Renal cortex interstitium (tissue), 11 donors: ENCODE measurements at regions not wholly inside any gene's neighbourhood (a gene's known extent, or its start where the extent isn't known, plus 50 kb on each side); places are given as distances from the start of the nearest gene placed in this dataset.
"Not testable (repeated sequence)": the region's sequence is repeated elsewhere in the genome, so short reads cannot be mapped to it uniquely, and the experiment has no call there.

Source experiments
- DNase-seq, 11 donors: peaks; one replicate each; pipeline ENCODE4 v3.0.0-alpha.2; 2013; ENCODE audit warnings: low read depth in 9 of 11, low spot score in 4 of 11; ENCODE audit errors: extremely low read depth in 1 of 11

GRCh38 chr14:54010981-54011380, 54.4 kb upstream of the BMP4 start:
- DNase-seq: peak; percentile 22 to 67 (median 43)

GRCh38 chr14:54023027-54023426, 66.4 kb upstream of the BMP4 start:
- DNase-seq: no peak

DNA sequence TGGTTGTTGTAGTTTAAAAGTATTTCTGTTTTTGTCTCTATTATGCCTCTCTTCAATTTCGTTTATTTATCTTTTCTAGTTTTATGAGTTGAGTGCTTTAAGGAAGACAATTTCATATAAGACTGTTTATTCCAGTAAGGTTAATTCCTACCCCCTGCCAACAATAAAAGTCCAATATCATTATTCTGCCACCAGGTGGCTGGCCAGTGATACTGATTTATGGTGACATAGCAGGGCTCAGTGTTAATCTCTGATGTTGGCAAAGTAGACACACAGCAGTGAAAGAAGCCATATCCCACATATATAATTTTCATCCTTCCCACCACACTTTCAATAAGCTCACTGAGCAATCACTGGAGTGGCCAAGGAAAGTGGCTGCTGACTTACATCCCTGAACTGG, 69.0 kb upstream of the BMP4 start:
- DNase-seq: no peak

DNA sequence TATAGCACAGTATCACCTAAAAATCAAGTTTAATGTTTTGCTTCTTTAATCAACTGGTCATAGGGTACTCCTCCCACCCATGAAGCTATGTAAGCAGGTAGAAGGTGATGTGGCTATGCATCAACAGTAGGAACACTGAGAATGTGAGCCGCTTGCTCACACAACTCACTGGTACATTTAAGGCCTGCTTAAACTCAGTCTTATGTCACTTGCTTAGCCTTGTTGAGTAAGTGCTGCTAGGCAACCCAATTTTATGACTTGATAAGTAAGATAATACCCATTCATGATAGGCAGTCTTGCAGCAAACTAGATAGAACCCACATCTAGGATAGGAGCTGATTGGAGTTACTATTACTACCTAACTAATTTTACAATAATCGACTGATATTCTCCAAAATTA, 70.0 kb upstream of the BMP4 start:
- DNase-seq: no peak

DNA sequence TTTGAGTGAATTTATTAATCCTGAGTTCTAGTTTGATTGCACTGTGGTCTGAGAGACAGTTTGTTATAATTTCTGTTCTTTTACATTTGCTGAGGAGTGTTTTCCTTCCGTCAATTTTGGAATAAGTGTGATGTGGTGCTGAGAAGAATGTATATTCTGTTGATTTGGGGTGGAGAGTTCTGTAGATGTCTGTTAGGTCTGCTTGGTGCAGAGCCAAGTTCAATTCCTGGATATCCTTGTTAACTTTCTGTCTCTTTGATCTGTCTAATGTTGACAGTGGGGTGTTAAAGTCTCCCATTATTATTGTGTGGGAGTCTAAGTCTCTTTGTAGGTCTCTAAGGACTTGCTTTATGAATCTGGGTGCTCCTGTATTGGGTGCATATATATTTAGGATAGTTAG, 74.4 kb upstream of the BMP4 start:
- DNase-seq: not testable (repeated sequence)

DNA sequence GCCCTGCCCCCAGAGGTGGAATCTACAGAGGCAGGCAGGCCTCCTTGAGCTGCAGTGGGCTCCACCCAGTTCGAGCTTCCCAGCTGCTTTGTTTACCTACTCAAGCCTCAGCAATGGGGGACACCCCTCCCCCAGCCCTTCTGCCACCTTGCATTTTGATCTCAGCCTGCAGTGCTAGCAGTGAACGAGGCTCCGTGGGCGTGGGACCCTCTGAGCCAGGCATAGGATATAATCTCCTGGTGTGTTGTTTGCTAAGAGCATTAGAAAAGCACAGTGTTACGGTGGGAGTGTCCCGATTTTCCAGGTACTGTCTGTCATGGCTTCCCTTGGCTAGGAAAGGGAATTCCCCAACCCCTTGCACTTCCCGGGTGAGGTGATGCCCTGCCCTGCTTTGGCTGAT, 76.7 kb upstream of the BMP4 start:
- not testable (repeated sequence) for DNase-seq

DNA sequence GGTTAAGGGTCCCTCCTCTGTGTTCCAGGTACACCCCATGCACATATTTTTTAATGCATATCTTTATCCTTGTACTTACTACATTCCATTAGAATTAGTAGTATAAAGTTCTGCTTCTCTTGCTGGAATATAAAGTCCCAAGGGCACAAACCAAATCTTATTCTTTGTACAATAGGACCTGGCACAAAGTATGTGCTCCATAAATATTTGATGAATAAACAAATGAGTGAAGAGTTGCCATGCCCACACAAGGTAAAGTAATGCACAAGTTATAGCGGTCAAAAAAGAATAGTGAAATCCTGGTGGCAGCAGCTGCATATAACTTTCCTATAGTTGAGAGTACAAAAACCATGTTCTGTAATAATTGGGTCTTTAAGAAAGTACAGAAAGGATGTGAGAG, 82.1 kb upstream of the BMP4 start:
- no peak for DNase-seq

- no peak for DNase-seq
Measured at GRCh38 chr14:54039311-54039710, 82.7 kb upstream of the BMP4 start.

DNA sequence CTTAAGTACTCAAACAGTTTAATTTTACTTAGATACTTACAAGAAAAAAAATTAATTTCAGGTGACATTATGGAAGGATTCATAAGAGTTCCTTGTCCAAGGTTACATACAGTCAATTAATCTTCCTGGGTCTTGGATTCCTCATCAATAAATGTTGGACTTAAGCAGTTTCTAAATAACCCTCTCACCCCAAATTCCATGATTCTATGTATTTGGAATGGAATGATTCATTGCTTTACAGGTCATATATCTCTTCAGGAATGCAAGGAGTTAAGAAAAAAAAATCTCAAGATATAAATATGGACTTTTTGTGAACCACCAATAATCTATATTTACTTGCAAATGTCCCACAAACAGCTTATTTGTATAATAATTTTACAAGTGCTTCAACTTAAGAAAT, 84.2 kb upstream of the BMP4 start:
- no peak for DNase-seq

DNA sequence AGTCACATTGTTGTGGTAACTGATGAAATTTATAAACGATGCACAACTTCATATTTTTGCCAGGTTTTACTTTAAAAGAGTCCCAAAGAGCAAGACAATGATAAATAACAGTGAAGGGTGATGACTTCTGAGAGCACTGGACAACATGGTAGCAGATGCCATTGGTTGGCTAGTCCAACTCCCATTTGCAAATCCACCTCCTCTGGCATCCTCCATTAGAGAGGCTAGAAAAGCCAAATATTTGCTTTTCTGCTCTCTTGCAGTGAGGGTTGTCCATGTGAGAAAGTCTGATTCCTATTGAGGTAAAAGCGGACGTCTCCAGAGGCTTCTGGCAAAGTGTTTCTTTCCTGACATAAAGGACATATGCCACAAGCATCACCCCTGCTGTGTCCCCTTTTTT, 89.6 kb upstream of the BMP4 start:
- no peak for DNase-seq

DNA sequence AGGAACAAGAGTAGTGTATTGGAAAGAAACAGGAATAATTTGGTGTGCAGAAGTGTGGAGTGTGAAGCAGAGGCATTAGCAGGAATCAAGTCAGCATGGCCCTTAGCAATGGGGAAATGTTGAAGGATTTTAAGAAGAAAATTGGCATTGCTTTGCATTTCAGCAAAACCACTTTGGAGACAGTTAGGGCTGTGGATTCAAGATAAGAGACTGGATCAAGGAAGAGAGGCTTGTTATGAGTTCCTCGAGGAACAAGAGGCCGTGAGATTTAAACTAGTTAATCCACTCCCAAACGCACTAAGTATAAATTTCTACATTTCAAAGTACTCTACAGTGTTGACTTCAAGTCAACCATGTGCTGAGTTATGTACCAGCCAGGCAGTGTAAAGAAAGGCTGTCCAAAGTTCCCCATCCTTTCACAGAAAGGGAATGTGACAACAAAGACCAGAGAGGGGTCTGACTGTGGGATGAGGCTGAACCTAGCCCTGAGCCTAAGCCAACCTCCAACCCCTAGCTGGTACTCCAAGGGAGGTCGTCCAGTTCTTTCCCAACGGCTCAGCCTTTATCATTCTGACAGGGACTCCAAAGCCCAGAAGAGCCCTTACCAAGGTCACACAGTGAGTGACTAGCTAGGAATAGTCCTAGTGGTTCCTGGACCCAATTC, 91.2 kb upstream of the BMP4 start:
- DNase-seq: no peak

- DNase-seq: no peak
Measured at GRCh38 chr14:54048311-54048710, 91.7 kb upstream of the BMP4 start.

- DNase-seq: no peak
Measured at GRCh38 chr14:54048736-54049135, 92.1 kb upstream of the BMP4 start.

GRCh38 chr14:54050759-54051158, 94.1 kb upstream of the BMP4 start:
- no peak for DNase-seq

- no peak for DNase-seq
Measured at GRCh38 chr14:54052696-54053385, 96.2 kb upstream of the BMP4 start.

DNA sequence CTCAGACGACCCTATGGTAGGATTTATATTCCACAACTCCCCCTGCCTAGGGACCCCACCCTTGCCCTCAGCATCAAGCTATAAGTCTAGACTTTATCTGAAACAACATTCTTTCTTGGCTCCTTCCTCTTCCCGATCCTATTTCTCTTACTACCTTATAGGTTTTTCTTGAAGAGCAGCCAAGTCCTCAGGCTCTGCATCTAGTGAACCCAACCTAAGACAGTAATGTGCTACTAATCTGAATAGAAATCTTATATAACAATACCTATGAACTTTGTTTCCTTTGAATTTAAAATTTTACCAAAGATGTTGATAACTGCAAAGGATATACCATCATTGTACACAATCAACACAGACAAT, 96.7 kb upstream of the BMP4 start:
- no peak for DNase-seq

- no peak for DNase-seq
Measured at GRCh38 chr14:54058505-54058904, 101.9 kb upstream of the BMP4 start.

DNA sequence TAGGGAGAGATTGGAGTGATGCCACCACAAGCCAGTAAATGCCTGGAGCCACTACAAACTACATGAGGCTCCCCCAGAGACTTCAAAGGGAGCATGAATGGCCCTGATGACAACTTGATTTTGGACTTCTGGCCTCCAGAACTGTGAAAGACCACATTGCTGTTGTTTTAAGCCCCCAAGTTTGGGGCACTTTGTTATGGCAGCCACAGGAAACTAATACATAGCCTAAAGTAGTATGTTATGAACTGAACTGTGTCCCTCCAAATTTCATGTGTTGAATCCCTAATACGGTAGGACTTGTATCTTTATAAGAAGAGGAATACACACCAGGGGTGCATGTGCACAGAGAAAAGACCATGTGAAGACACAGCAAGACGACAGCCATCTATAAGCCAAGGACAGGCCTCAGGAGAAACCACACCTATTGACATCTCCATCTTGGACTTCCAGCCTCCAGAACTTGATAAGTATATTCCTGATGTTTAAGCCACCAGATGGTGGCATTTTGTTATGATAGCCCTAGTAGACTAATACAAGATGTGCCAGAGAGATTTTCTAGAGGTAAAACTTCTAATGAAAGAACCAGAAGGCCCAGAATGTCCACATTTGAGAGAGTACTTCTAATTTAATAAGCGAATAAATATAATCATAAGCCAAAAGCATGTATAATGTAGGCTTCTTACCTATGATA, 127.1 kb upstream of the BMP4 start:
- no peak for DNase-seq

- DNase-seq: no peak
Measured at GRCh38 chr14:54085232-54085761, 128.7 kb upstream of the BMP4 start.

DNA sequence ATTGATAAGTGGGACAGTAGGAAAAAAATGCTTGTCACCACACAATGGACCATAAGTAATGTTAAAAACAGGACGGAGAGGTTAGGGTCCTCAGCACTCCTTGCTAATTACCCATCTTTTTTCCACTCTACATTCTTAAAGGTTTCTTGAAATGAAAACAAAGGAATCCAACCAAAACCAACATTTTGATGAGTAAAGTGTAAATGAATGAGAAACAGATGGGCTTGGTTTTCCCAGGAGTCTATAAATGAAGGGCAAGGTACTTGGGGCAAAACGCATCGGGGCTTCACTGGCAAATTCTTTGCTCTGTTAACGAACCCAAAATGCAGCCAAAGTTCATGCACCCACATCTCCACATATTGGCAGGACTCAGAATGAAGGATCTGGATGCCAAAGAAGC, 129.2 kb upstream of the BMP4 start:
- DNase-seq: no peak
